Ramos (cell line): ENCODE measurements at regions not wholly inside any gene's neighbourhood (a gene's known extent, or its start where the extent isn't known, plus 50 kb on each side); places are given as distances from the start of the nearest gene placed in this dataset.
"Not testable (repeated sequence)": the region's sequence is repeated elsewhere in the genome, so short reads cannot be mapped to it uniquely, and the experiment has no call there.

Source experiments
- in situ Hi-C: fragments of 300-500 bp; cut with MboI; formaldehyde crosslinking; loops from one replicate; pipeline ENCODE4 v1.14.3; 2022; ENCODE audit warnings: low sequenced_read_pairs; ENCODE audit not compliant: unreplicated experiment

GRCh38 chr18:28766027-28766426 lies 589.1 kb upstream of the CDH2 start:
- in situ Hi-C loops, result no loop called here

GRCh38 chr18:28760299-28760698 lies 583.4 kb upstream of the CDH2 start:
- in situ Hi-C loops, result no loop called here

GRCh38 chr18:28757466-28758008 lies 580.6 kb upstream of the CDH2 start:
- in situ Hi-C loops, result no loop called here

- in situ Hi-C loops, result no loop called here
Observed at GRCh38 chr18:28743115-28743514, 566.2 kb upstream of the CDH2 start.

GRCh38 chr18:28740575-28740974 lies 563.6 kb upstream of the CDH2 start:
- in situ Hi-C loops, result no loop called here

GRCh38 chr18:28736951-28737350 lies 560.0 kb upstream of the CDH2 start:
- in situ Hi-C loops, result no loop called here

- in situ Hi-C loops, result no loop called here
Observed at GRCh38 chr18:28736223-28736622, 559.3 kb upstream of the CDH2 start.

GRCh38 chr18:28735731-28736130 lies 558.8 kb upstream of the CDH2 start:
- in situ Hi-C loops, result no loop called here

- in situ Hi-C loops, result no loop called here
Observed at GRCh38 chr18:28729321-28729720, 552.4 kb upstream of the CDH2 start.

- in situ Hi-C loops, result no loop called here
Observed at GRCh38 chr18:28728891-28729290, 552.0 kb upstream of the CDH2 start.

GRCh38 chr18:28727189-28727588 lies 550.3 kb upstream of the CDH2 start:
- in situ Hi-C loops, result not testable (repeated sequence)

GRCh38 chr18:28725876-28726275 lies 548.9 kb upstream of the CDH2 start:
- in situ Hi-C loops, result no loop called here

GRCh38 chr18:28723506-28723905 lies 546.6 kb upstream of the CDH2 start:
- in situ Hi-C loops, result no loop called here

GRCh38 chr18:28718696-28719095 lies 541.8 kb upstream of the CDH2 start:
- in situ Hi-C loops, result no loop called here

- in situ Hi-C loops, result no loop called here
Observed at GRCh38 chr18:28716338-28716737, 539.4 kb upstream of the CDH2 start.

- in situ Hi-C loops, result no loop called here
Observed at GRCh38 chr18:28715206-28715605, 538.3 kb upstream of the CDH2 start.

- in situ Hi-C loops, result no loop called here
Observed at GRCh38 chr18:28714498-28714897, 537.6 kb upstream of the CDH2 start.

- in situ Hi-C loops, result no loop called here
Observed at GRCh38 chr18:28712796-28713425, 536.0 kb upstream of the CDH2 start.

GRCh38 chr18:28712172-28712571 lies 535.2 kb upstream of the CDH2 start:
- in situ Hi-C loops, result no loop called here

- in situ Hi-C loops, result no loop called here
Observed at GRCh38 chr18:28711096-28711495, 534.2 kb upstream of the CDH2 start.

GRCh38 chr18:28707006-28707405 lies 530.1 kb upstream of the CDH2 start:
- in situ Hi-C loops, result no loop called here

- in situ Hi-C loops, result no loop called here
Observed at GRCh38 chr18:28706397-28706796, 529.5 kb upstream of the CDH2 start.
